ENCODE measurements at regions not wholly inside any gene's neighbourhood (a gene's known extent, or its start where the extent isn't known, plus 50 kb on each side); places are given as distances from the start of the nearest gene placed in this dataset.

DNA sequence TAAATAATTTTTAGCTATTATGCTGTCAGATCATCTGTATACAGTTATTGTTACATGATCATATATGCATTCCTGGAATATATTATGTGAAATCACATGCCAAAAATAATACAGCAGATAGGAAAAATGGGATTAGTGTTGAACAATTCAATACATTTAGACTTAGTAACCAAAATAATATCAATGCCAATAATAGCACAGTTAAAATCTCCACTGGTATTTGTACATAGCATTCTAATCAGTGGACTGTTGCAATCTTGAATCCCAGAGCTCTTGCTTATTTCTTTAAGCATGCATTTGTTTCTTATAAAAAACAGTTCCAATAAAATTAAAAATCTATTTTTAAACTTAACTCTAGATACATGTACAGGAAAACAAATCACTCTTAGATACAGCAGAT, 2772.2 kb downstream of the PCDH9 start:
- H3K4me1 Mint-ChIP-seq (ENCODE audit: low read depth, unreplicated experiment) = no peaks in the 10 kb centered on the region
- no peaks in the 10 kb centered on the region for H3K36me3 Mint-ChIP-seq (ENCODE audit: low read depth, unreplicated experiment)
- H3K9me3 Mint-ChIP-seq (ENCODE audit: unreplicated experiment) = no peaks in the 10 kb centered on the region
- peak; percentile 27 for DNase-seq (ENCODE audit: low read depth)
- Histone ChIP-seq H3K4me1 (ENCODE audit: insufficient read depth, low read length) (no peaks in the 10 kb centered on the region), H3K27ac (ENCODE audit: low read depth, low read length) (no peak overlapping the region), H3K4me2 (ENCODE audit: low read length) (no peak overlapping the region), H3K9me3 (ENCODE audit: insufficient read depth, low read depth, low read length) (no peaks in the 10 kb centered on the region), H4K20me1 (ENCODE audit: insufficient read depth, low read length) (no peaks in the 10 kb centered on the region), H3K4me3 (ENCODE audit: insufficient read depth, low read depth, low read length) (no peak overlapping the region), H3K36me3 (ENCODE audit: insufficient read depth, low read length) (no peaks in the 10 kb centered on the region), H3K79me2 (ENCODE audit: insufficient read depth, low read length) (no peaks in the 10 kb centered on the region), H3K27me3 (ENCODE audit: insufficient read depth, low read length) (no peaks in the 10 kb centered on the region), H2AFZ (ENCODE audit: low read depth, low read length) (no peak overlapping the region), H3K9ac (ENCODE audit: low read length) (no peak overlapping the region)
- H3K27ac Mint-ChIP-seq (ENCODE audit: unreplicated experiment) = no peak overlapping the region
- no peak for FAIRE-seq
- H3K27me3 Mint-ChIP-seq (ENCODE audit: low read depth, unreplicated experiment) = no peaks in the 10 kb centered on the region
- H3K4me3 Mint-ChIP-seq (ENCODE audit: unreplicated experiment) = no peak overlapping the region
- no peak for TF ChIP-seq EZH2 (IDR thresholded peaks at IDR 0.05; ENCODE audit: insufficient read depth, low read length)
- TF ChIP-seq, protein P1, sequence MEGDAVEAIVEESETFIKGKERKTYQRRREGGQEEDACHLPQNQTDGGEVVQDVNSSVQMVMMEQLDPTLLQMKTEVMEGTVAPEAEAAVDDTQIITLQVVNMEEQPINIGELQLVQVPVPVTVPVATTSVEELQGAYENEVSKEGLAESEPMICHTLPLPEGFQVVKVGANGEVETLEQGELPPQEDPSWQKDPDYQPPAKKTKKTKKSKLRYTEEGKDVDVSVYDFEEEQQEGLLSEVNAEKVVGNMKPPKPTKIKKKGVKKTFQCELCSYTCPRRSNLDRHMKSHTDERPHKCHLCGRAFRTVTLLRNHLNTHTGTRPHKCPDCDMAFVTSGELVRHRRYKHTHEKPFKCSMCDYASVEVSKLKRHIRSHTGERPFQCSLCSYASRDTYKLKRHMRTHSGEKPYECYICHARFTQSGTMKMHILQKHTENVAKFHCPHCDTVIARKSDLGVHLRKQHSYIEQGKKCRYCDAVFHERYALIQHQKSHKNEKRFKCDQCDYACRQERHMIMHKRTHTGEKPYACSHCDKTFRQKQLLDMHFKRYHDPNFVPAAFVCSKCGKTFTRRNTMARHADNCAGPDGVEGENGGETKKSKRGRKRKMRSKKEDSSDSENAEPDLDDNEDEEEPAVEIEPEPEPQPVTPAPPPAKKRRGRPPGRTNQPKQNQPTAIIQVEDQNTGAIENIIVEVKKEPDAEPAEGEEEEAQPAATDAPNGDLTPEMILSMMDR (IDR thresholded peaks at IDR 0.05; ENCODE audit: insufficient read depth, low read depth, low read length) = no peak

DNA sequence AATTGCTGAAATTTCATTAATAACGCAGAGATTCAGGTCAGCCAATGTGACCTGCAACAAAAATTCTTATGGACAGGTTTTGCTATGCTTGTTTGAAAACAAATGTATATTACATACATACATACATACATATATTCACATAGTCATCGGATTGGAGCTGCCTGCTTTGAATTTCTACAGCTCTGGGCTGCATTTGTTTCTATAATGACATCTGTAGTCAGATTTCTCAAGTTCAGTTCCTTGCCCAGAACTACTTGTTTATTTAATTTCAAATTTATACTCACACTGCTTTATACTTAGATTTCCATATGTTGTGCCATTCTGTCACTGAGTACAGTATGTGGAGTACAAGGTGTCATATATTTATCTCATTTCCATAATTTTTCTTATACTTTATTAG, 2775.0 kb downstream of the PCDH9 start:
- no peaks in the 10 kb centered on the region for H4K20me1 ChIP-seq (ENCODE audit: insufficient read depth, low read length)
- no peak overlapping the region for H3K4me3 ChIP-seq (ENCODE audit: insufficient read depth, low read depth, low read length)
- no peaks in the 10 kb centered on the region for H3K27me3 ChIP-seq (ENCODE audit: insufficient read depth, low read length)
- no peak overlapping the region for H3K4me3 Mint-ChIP-seq (ENCODE audit: unreplicated experiment)
- no peaks in the 10 kb centered on the region for H3K9me3 Mint-ChIP-seq (ENCODE audit: unreplicated experiment)
- H2AFZ ChIP-seq (ENCODE audit: low read depth, low read length) = no peak overlapping the region
- no peaks in the 10 kb centered on the region for H3K27me3 Mint-ChIP-seq (ENCODE audit: low read depth, unreplicated experiment)
- DNase-seq (ENCODE audit: low read depth) (no peak), FAIRE-seq (no peak)
- H3K9me3 ChIP-seq (ENCODE audit: insufficient read depth, low read depth, low read length) = no peaks in the 10 kb centered on the region
- TF ChIP-seq EZH2 (IDR thresholded peaks at IDR 0.05; ENCODE audit: insufficient read depth, low read length) = no peak
- TF ChIP-seq, protein P1 (IDR thresholded peaks at IDR 0.05; ENCODE audit: insufficient read depth, low read depth, low read length) = no peak
- no peak overlapping the region for H3K27ac Mint-ChIP-seq (ENCODE audit: unreplicated experiment)
- H3K36me3 ChIP-seq (ENCODE audit: insufficient read depth, low read length) = no peaks in the 10 kb centered on the region
- H3K9ac ChIP-seq (ENCODE audit: low read length) = no peak overlapping the region
- H3K36me3 Mint-ChIP-seq (ENCODE audit: low read depth, unreplicated experiment) = no peaks in the 10 kb centered on the region
- H3K4me1 Mint-ChIP-seq (ENCODE audit: low read depth, unreplicated experiment) = no peaks in the 10 kb centered on the region
- H3K79me2 ChIP-seq (ENCODE audit: insufficient read depth, low read length) = no peaks in the 10 kb centered on the region
- no peaks in the 10 kb centered on the region for H3K4me1 ChIP-seq (ENCODE audit: insufficient read depth, low read length)
- H3K27ac ChIP-seq (ENCODE audit: low read depth, low read length) = no peak overlapping the region
- H3K4me2 ChIP-seq (ENCODE audit: low read length) = no peak overlapping the region

DNA sequence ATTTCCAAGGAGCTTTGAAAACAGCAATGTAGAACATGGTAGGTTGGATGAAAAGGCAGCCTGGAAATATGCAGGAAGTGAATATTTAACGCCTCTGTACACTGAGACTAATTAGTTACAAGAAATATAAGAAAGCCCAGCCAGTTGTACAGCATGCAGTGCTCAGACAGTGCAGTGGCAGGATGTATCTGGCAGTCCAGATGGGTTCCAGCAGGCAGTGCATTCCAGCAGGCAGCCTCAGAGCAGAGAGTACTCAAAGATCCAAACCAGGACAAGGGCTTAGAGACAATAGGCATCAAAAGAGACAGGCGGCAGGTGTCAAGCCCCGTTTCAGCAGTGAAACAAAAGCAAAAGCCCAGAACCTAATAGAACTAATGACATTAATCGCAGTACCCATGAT, 2776.3 kb downstream of the PCDH9 start:
- no peak overlapping the region for H3K4me3 ChIP-seq (ENCODE audit: insufficient read depth, low read depth, low read length)
- no peak overlapping the region for H3K4me2 ChIP-seq (ENCODE audit: low read length)
- TF ChIP-seq EZH2 (IDR thresholded peaks at IDR 0.05; ENCODE audit: insufficient read depth, low read length) = no peak
- TF ChIP-seq, protein P1 (IDR thresholded peaks at IDR 0.05; ENCODE audit: insufficient read depth, low read depth, low read length) = no peak
- H3K27me3 ChIP-seq (ENCODE audit: insufficient read depth, low read length) = no peaks in the 10 kb centered on the region
- no peak overlapping the region for H3K27ac ChIP-seq (ENCODE audit: low read depth, low read length)
- H2AFZ ChIP-seq (ENCODE audit: low read depth, low read length) = no peak overlapping the region
- H3K9ac ChIP-seq (ENCODE audit: low read length) = no peak overlapping the region
- H3K4me3 Mint-ChIP-seq (ENCODE audit: unreplicated experiment) = no peak overlapping the region
- H3K36me3 ChIP-seq (ENCODE audit: insufficient read depth, low read length) = no peaks in the 10 kb centered on the region
- no peaks in the 10 kb centered on the region for H3K9me3 ChIP-seq (ENCODE audit: insufficient read depth, low read depth, low read length)
- H3K27me3 Mint-ChIP-seq (ENCODE audit: low read depth, unreplicated experiment) = no peaks in the 10 kb centered on the region
- no peaks in the 10 kb centered on the region for H3K4me1 Mint-ChIP-seq (ENCODE audit: low read depth, unreplicated experiment)
- no peaks in the 10 kb centered on the region for H3K36me3 Mint-ChIP-seq (ENCODE audit: low read depth, unreplicated experiment)
- no peak for FAIRE-seq
- H3K4me1 ChIP-seq (ENCODE audit: insufficient read depth, low read length) = no peaks in the 10 kb centered on the region
- H3K27ac Mint-ChIP-seq (ENCODE audit: unreplicated experiment) = no peak overlapping the region
- no peaks in the 10 kb centered on the region for H3K9me3 Mint-ChIP-seq (ENCODE audit: unreplicated experiment)
- no peaks in the 10 kb centered on the region for H4K20me1 ChIP-seq (ENCODE audit: insufficient read depth, low read length)
- DNase-seq (ENCODE audit: low read depth) = no peak
- H3K79me2 ChIP-seq (ENCODE audit: insufficient read depth, low read length) = no peaks in the 10 kb centered on the region

Measured in astrocyte (in vitro differentiated cells and primary cell).